ENCODE measurements at regions not wholly inside any gene's neighbourhood (a gene's known extent, or its start where the extent isn't known, plus 50 kb on each side); places are given as distances from the start of the nearest gene placed in this dataset.
"Not testable (repeated sequence)": the region's sequence is repeated elsewhere in the genome, so short reads cannot be mapped to it uniquely, and the experiment has no call there.

GRCh38 chr3:10623578-10624275 is 118.3 kb upstream of the ATP2B2 start:
- no peak for DNase-seq (ENCODE audit: low read depth in 4 of 4, low spot score in 3 of 4)

DNA sequence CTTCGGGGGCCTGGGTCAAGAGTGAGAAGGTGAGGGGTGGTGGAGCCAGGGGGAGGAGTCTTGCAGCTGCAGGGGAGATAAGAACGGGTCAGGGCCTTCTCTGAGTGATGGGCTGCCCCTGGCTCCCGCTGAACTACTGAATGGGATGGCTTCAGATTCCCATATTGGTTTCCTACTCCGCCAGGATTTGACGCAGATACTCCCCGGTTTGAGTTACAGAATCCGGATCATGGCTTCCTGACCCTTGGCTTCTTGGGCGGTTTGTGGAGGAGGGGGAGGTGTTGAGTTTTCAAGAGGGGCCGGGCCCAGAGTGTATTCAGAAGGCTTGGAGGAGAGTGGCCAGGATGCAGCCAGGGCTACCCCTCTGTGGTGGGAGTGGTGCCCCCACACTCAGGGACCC is 119.9 kb upstream of the ATP2B2 start:
- peak in 1 of 4 donors; percentile 5 for DNase-seq (ENCODE audit: low read depth in 4 of 4, low spot score in 3 of 4)

DNA sequence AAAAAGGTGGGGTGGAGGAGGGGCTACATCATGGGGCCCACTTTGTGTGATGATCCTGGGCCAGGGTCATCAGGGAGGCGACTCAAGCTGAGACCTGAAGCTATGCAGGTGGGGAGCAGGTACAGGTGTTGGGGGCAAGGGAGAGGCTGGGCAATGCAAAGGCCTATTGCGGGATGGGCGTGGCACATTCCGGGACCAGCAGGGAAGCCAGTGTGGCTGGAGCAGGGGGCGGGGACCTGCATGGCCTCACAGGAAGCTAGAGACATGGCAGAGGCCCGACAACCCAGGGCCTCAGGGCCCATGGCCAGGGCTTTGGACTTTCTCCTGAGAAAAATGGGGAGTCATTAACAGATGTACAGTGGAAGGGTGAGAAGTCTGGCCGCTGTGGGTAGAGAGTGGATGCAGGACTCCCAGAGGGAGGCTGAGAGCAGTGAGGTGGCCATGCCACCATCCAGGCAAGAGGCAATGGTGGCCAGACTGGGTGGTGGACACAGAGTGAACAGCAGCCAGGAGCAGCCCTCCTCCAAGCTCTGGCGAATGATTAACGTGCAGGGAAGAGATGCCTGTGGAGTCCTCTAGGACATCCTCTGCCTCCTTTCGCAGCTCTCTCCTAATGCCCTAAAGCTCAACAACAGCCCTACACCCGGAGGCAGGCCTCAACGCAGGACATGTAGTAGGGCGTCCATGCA is 122.6 kb upstream of the ATP2B2 start:
- DNase-seq (ENCODE audit: low read depth in 4 of 4, low spot score in 3 of 4) = no peak

DNA sequence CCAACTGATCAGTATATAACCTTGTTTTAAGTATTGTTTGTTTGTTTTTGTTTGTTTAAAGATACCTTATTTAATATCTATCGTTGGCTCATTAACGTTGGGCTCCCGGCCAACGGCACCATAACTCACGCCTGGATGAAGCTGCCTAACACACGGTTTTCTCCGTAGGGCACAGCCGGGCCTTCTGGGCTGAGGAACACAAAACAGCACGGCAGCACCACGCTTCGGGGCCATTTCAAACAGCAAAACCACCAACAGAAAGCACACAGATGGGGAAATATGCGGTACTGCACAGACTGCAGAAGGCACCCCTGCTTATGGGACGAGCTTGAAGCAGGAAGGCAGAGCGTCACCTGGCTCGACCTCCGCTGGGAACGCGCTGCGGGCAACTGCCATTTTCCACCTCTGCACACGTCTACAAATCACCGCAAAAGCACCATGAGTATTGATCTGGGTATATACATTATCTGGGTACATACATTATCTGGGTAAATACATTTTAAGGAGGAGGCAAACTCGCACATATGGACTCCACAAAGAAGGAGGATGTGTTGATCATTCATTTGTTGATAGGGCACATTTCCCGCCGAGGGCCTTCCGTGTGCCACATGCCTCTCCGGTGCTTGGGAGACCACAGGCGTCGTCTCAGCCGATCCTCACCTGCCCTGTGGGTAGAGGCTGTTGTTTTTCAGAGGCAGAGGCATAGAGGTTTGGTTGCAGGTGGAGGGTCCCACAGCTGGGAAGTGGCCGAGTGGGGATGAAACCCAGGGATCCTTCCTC is 123.7 kb upstream of the ATP2B2 start:
- no peak for DNase-seq (ENCODE audit: low read depth in 4 of 4, low spot score in 3 of 4)

DNA sequence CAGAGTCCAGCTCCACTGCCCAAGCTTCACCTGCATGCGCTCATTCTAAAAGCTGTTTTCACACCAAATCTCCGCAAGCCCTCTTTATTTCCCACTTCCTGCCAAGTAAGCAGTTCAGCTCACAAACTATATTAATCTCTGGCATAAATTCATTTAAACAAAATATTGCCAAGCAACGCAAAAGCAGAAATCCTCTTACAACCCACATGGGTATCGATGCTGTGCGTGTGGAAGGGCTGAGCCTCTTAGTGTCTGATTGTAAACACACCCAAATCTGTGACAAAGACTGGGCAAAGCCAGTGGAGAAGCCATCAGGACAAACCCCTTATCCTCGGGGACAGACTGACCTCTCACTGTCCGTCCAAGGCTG is 124.3 kb upstream of the ATP2B2 start:
- DNase-seq (ENCODE audit: low read depth in 4 of 4, low spot score in 3 of 4) = no peak

DNA sequence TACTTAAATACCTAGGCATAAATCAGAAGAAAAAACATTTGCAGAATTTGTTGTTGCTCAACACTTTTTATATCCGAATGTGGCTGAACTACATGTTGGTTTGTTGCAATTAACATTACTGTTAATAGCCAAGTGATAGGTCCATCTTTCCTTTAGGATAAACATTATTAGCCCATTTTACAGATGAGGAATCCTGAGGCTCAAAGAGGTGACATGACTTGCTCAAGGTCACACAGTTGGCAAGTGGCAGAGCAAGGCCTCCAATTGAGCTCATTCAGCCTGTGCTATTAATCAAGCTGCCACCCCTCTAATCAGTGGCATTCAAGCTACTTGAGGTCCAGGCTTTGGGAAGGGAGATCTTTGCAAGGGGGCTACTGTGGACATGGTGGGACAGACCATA is 125.8 kb upstream of the ATP2B2 start:
- DNase-seq (ENCODE audit: low read depth in 4 of 4, low spot score in 3 of 4) = no peak

DNA sequence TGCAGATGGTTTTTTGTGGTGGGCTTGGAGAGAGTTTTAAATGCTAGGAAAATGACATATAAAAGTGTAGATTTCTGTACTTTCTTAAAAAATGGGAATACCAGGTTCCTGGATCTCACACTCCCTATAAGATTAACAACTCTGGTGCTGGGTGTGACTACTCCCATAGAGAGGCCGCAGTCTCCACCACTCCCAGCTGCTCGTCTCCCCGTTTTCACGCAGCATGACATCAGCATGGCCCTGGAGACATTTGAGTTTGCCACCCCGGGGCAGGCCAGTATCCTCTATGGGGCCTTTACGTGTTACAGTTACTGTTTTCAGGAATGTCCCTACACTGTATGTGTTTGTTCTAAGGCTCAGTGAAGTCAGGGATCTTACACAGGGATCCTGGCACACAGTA is 126.7 kb upstream of the ATP2B2 start:
- DNase-seq (ENCODE audit: low read depth in 4 of 4, low spot score in 3 of 4) = no peak

DNA sequence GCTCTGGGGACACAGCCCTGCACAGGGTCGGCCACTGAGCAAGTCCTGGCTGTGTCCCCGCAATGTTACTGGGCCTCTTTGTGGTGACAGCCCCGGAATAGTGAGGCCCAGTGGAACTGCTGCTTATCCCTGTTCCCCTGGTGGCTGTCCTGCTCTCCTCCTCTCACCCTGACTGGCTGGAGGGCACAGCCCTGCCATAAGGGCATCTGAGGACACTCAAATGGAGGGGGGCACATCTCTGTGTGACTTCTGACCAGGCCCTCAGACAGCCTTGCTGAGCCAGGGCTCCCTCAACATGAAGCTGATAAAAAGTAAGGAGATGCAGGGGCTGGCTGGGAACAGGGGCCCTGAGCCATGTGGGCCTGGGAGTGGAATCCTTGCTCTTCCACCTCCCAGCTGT is 127.4 kb upstream of the ATP2B2 start:
- DNase-seq (ENCODE audit: low read depth in 4 of 4, low spot score in 3 of 4) = no peak

- no peak for DNase-seq (ENCODE audit: low read depth in 4 of 4, low spot score in 3 of 4)
Measured at GRCh38 chr3:10635446-10636076, 130.2 kb upstream of the ATP2B2 start.

DNA sequence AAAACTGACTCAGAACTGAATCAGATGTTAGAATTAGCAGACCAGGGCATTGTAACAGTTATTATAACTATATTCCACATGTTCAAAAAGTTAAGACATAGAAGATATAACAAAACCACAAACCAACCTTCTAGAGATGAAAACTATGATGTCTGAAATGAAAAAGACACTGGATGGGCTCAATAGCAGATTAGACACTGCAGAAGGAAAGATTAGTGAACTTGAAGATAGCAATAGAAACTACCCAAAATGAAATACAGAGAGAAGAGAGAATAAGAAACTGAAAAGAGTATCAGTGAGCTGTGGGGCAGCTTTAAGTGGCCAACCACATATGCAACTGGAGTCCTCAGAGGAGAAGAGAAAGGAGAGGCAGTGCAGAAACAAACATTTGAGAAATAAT is 132.0 kb upstream of the ATP2B2 start:
- no peak for DNase-seq (ENCODE audit: low read depth in 4 of 4, low spot score in 3 of 4)

GRCh38 chr3:10638466-10638865 is 133.1 kb upstream of the ATP2B2 start:
- DNase-seq (ENCODE audit: low read depth in 4 of 4, low spot score in 3 of 4) = no peak

- DNase-seq (ENCODE audit: low read depth in 4 of 4, low spot score in 3 of 4) = no peak
Measured at GRCh38 chr3:10641760-10642159, 136.4 kb upstream of the ATP2B2 start.

GRCh38 chr3:10644189-10644588 is 138.8 kb upstream of the ATP2B2 start:
- no peak for DNase-seq (ENCODE audit: low read depth in 4 of 4, low spot score in 3 of 4)

- no peak for DNase-seq (ENCODE audit: low read depth in 4 of 4, low spot score in 3 of 4)
Measured at GRCh38 chr3:10645800-10646199, 140.4 kb upstream of the ATP2B2 start.

DNA sequence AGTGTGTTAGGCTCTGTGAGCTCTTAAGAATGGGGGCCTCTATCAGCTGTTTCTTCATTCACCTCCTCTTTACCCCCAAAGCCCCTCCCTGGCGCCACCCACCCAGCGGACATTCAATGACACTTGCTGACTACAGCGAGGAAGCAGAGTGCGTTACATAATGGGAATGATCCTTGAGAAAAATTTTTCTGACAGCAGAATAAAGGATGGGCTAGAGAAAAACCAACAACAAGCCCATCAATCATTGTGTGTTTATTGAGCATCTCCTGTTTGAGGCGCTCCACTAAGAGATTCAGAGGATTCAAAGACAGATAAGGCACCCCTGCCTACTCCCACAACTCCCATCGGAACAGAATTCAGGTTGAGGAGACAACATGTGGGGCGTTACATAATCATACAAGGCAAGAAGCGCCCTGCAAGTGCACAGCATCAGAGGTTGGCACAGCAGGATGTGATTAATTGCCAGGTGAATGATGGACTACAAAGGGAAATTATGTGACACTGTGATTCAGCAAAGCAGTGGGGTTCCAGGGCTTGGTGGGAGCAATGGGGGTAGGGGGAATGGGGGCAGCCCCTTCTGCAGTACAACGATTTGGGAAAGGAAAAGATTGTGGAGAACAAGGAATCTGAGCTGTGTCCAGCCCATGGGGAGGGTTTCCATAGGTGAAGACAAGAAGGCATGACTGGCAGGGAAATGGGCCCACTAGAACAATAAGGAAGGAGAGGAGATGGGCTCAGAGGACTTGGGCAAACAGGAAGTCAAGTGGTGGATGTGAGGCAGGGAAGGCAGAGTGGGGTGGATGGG is 141.3 kb upstream of the ATP2B2 start:
- no peak for DNase-seq (ENCODE audit: low read depth in 4 of 4, low spot score in 3 of 4)

- no peak for DNase-seq (ENCODE audit: low read depth in 4 of 4, low spot score in 3 of 4)
Measured at GRCh38 chr3:10647376-10647775, 142.0 kb upstream of the ATP2B2 start.

DNA sequence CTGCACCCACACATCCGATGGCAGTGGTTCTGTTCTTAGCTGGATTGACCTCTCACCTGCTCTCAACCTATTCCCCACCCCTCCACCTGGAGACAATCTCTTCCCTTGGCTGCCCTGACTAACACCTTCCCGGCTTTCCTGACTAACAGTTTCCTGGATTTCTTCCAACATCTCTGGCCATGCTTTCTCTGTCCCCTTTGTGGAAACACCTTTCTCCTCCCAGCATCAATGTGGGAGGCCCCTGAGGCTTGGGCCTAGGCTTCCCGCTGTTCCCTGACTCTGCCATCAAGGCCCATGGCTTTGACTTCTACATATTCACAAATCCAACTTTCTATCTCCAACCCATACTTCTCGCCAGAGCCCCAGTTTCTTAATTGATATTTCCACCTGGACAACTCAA is 142.8 kb upstream of the ATP2B2 start:
- DNase-seq (ENCODE audit: low read depth in 4 of 4, low spot score in 3 of 4) = no peak

GRCh38 chr3:10649463-10649862 is 144.1 kb upstream of the ATP2B2 start:
- DNase-seq (ENCODE audit: low read depth in 4 of 4, low spot score in 3 of 4) = not testable (repeated sequence)

- no peak for DNase-seq (ENCODE audit: low read depth in 4 of 4, low spot score in 3 of 4)
Measured at GRCh38 chr3:10651506-10651905, 146.1 kb upstream of the ATP2B2 start.

GRCh38 chr3:10653241-10653640 is 147.9 kb upstream of the ATP2B2 start:
- DNase-seq (ENCODE audit: low read depth in 4 of 4, low spot score in 3 of 4) = no peak

Measured in right renal pelvis (tissue), 4 donors.